H1 (cell line): ENCODE measurements at regions not wholly inside any gene's neighbourhood (a gene's known extent, or its start where the extent isn't known, plus 50 kb on each side); places are given as distances from the start of the nearest gene placed in this dataset.
"Not testable (repeated sequence)": the region's sequence is repeated elsewhere in the genome, so short reads cannot be mapped to it uniquely, and the experiment has no call there.

Experiments
- CTCF ChIA-PET: fragments of 300-600 bp; sonication (Branson Sonifier 250); formaldehyde crosslinking; loops from one replicate; lab custom pipeline; 2021; ENCODE audit not compliant: partially characterized antibody; lab: Charles Lee
- POLR2A ChIA-PET: fragments of 300-600 bp; sonication (Branson Sonifier 250); formaldehyde crosslinking; loops from one replicate; lab custom pipeline; 2021; ENCODE audit warnings: inconsistent platforms; ENCODE audit not compliant: partially characterized antibody; lab: Charles Lee
- DNase-seq, 2 experiments: peaks; one replicate each; pipeline versions ENCODE4 v3.0.0 to v3.0.0-alpha.2; 2010 to 2022; ENCODE audit warnings: low spot score in 2 of 2, low read depth in 1 of 2, mixed read lengths in 1 of 2
- FAIRE-seq: peaks from 2 replicates; lab custom pipeline; 2011; peaks lifted over from hg19 to GRCh38; lab: Jason Lieb, UNC
- H2AFZ ChIP-seq: 2 replicates; pipeline ENCODE4 v1.8.1; 2012; ENCODE audit warnings: low read length, inconsistent platforms
- H2AK5ac ChIP-seq: 2 replicates; pipeline ENCODE4 v1.6.1; 2013; ENCODE audit warnings: low read depth, low read length
- H2BK120ac ChIP-seq: replicated peaks from 2 replicates; pipeline ENCODE3; 2013; ENCODE audit warnings: low read depth, low read length, inconsistent platforms
- H2BK12ac ChIP-seq: 2 replicates; pipeline ENCODE4 v1.6.1; 2013; ENCODE audit warnings: low read depth, low read length
- H2BK15ac ChIP-seq: 2 replicates; pipeline ENCODE4 v1.6.1; 2013; ENCODE audit warnings: low read length
- H2BK20ac ChIP-seq: 2 replicates; pipeline ENCODE4 v1.6.1; 2013; ENCODE audit warnings: low read length
- H2BK5ac ChIP-seq: 2 replicates; pipeline ENCODE4 v1.6.1; 2013; ENCODE audit warnings: low read depth, low read length
- H3K14ac ChIP-seq: 2 replicates; pipeline ENCODE4 v1.6.1; 2013; ENCODE audit warnings: inconsistent platforms; ENCODE audit not compliant: insufficient read length
- H3K18ac ChIP-seq: 2 replicates; pipeline ENCODE4 v1.6.1; 2013; ENCODE audit warnings: low read length; ENCODE audit errors: extremely low read depth
- H3K23ac ChIP-seq: 2 replicates; pipeline ENCODE4 v1.6.1; 2013; ENCODE audit warnings: inconsistent platforms; ENCODE audit not compliant: insufficient read length
- H3K23me2 ChIP-seq: 2 replicates; pipeline ENCODE4 v1.6.1; 2013; ENCODE audit warnings: low read depth, low read length
- H3K27ac ChIP-seq: 2 replicates; pipeline ENCODE4 v1.6.1; 2011; ENCODE audit warnings: low read depth, low read length, inconsistent platforms
- H3K27me3 ChIP-seq, 4 experiments: replicated peaks in 1 of 4; 1 replicate in 1 of 4; 2 replicates in 3 of 4; pipeline versions ENCODE4 v1.6.1 to v1.8.1; 2011 to 2013; ENCODE audit warnings: low read length in 3 of 4, mild to moderate bottlenecking in 3 of 4, inconsistent platforms in 2 of 4, mixed read lengths in 2 of 4, moderate library complexity in 1 of 4; ENCODE audit not compliant: control insufficient read depth in 3 of 4, insufficient read depth in 3 of 4; ENCODE audit errors: extremely low read depth in 1 of 4
- H3K36me3 ChIP-seq, 4 experiments: 2 replicates each; pipeline versions ENCODE4 v1.6.1 to v1.8.1; 2011 to 2013; ENCODE audit warnings: mild to moderate bottlenecking in 4 of 4, low read length in 3 of 4, moderate library complexity in 2 of 4, control low read depth in 1 of 4, inconsistent platforms in 1 of 4; ENCODE audit not compliant: insufficient read depth in 4 of 4, control insufficient read depth in 2 of 4
- H3K4ac ChIP-seq: replicated peaks from 2 replicates; pipeline ENCODE3; 2013; ENCODE audit warnings: low read length, low read depth, mixed read lengths, inconsistent platforms; ENCODE audit not compliant: insufficient read length
- H3K4me1 ChIP-seq, 4 experiments: replicated peaks in 1 of 4; 1 replicate in 1 of 4; 2 replicates in 3 of 4; pipeline versions ENCODE4 v1.6.1 to v1.8.1; 2011 to 2013; ENCODE audit warnings: low read length in 3 of 4, inconsistent platforms in 2 of 4, mixed read lengths in 1 of 4; ENCODE audit not compliant: insufficient read depth in 4 of 4, control insufficient read depth in 3 of 4
- H3K4me2 ChIP-seq, 2 experiments: 2 replicates each; pipeline versions ENCODE4 v1.6.1 to v1.8.1; 2011 to 2013; ENCODE audit warnings: low read depth in 2 of 2, low read length in 2 of 2, control low read depth in 1 of 2, inconsistent platforms in 1 of 2, mild to moderate bottlenecking in 1 of 2; ENCODE audit not compliant: insufficient read depth in 1 of 2
- H3K4me3 ChIP-seq, 4 experiments: fragments of 200-600, 300-600 bp in 1 of 4; sonication (generic), shearing (Covaris generic), sonication (Bioruptor Twin) in 1 of 4; 2 replicates each; pipeline versions ENCODE4 v1.5.1 to v1.8.1; 2011 to 2016; ENCODE audit warnings: low read length in 4 of 4, low read depth in 3 of 4, control low read depth in 2 of 4, inconsistent platforms in 2 of 4, mild to moderate bottlenecking in 2 of 4, mixed read lengths in 1 of 4, moderate library complexity in 1 of 4; ENCODE audit not compliant: insufficient read depth in 2 of 4; ENCODE audit errors: extremely low read depth in 1 of 4
- H3K56ac ChIP-seq: replicated peaks from 2 replicates; pipeline ENCODE3; 2013; ENCODE audit warnings: low read depth, mild to moderate bottlenecking, mixed read lengths, low read length, inconsistent platforms; ENCODE audit not compliant: insufficient read length
- H3K79me1 ChIP-seq: 2 replicates; pipeline ENCODE4 v1.6.1; 2013; ENCODE audit warnings: low read depth, low read length, control low read depth
- H3K79me2 ChIP-seq, 2 experiments: 2 replicates each; pipeline versions ENCODE4 v1.6.1 to v1.8.1; 2012 to 2013; ENCODE audit warnings: low read length in 2 of 2, mild to moderate bottlenecking in 2 of 2, inconsistent platforms in 1 of 2; ENCODE audit not compliant: insufficient read depth in 2 of 2, control insufficient read depth in 1 of 2
- H3K9ac ChIP-seq, 4 experiments: replicated peaks in 1 of 4; 1 replicate in 1 of 4; 2 replicates in 3 of 4; pipeline versions ENCODE4 v1.6.1 to v1.8.1; 2011 to 2013; ENCODE audit warnings: low read depth in 3 of 4, low read length in 3 of 4, control low read depth in 2 of 4, mild to moderate bottlenecking in 2 of 4, moderate library complexity in 2 of 4, inconsistent platforms in 1 of 4; ENCODE audit errors: extremely low read depth in 1 of 4
- H3K9me3 ChIP-seq, 2 experiments: 2 replicates each; pipeline versions ENCODE4 v1.6.1 to v1.8.1; 2012 to 2013; ENCODE audit warnings: mild to moderate bottlenecking in 2 of 2, moderate library complexity in 2 of 2, control low read depth in 1 of 2, inconsistent platforms in 1 of 2, low read depth in 1 of 2, low read length in 1 of 2, mixed read lengths in 1 of 2; ENCODE audit not compliant: insufficient read depth in 2 of 2
- H4K20me1 ChIP-seq, 2 experiments: replicated peaks in 1 of 2; 2 replicates each; pipeline versions ENCODE3 to v1.8.1; 2011 to 2013; ENCODE audit warnings: inconsistent platforms in 2 of 2, low read length in 2 of 2, mild to moderate bottlenecking in 1 of 2; ENCODE audit not compliant: insufficient read depth in 2 of 2, control insufficient read depth in 1 of 2
- H4K5ac ChIP-seq: 2 replicates; pipeline ENCODE4 v1.6.1; 2013; ENCODE audit warnings: low read length, low read depth, mixed read lengths, inconsistent platforms; ENCODE audit not compliant: insufficient read length
- H4K8ac ChIP-seq: 2 replicates; pipeline ENCODE4 v1.8.0; 2013; ENCODE audit warnings: mild to moderate bottlenecking, moderate library complexity, low read length, inconsistent platforms; ENCODE audit not compliant: insufficient read depth; ENCODE audit errors: extremely low read depth
- H4K91ac ChIP-seq: replicated peaks from 2 replicates; pipeline ENCODE3; 2013; ENCODE audit warnings: low read length, mixed read lengths, inconsistent platforms; ENCODE audit not compliant: insufficient read length
- RAD21 ChIP-seq, 2 experiments: IDR thresholded peaks in 1 of 2; conservative IDR thresholded peaks in 1 of 2; 2 replicates each; pipeline ENCODE4 v1.6.1; 2011; ENCODE audit warnings: low read depth in 2 of 2, low read length in 2 of 2, improper control_type of control experiment in 1 of 2, inconsistent platforms in 1 of 2, mild to moderate bottlenecking in 1 of 2, moderate library complexity in 1 of 2
- WGBS, 2 experiments: shearing (Covaris generic) in 1 of 2; methylation state at CpG; one replicate each; pipeline versions ENCODE4 v1.1.6 to v1.1.7; 2013 to 2015; ENCODE audit warnings: low lambda C conversion rate in 2 of 2, mixed read lengths in 2 of 2, inconsistent platforms in 1 of 2, low coverage in 1 of 2, missing lambda C conversion rate in 1 of 2; ENCODE audit not compliant: insufficient replicate concordance in 2 of 2, insufficient coverage in 1 of 2, insufficient read length in 1 of 2; ENCODE audit errors: extremely low coverage in 1 of 2, missing lambda C conversion rate in 1 of 2; 5-methylcytosine and 5-hydroxymethylcytosine counted together
- TF ChIP-seq, protein P1 (sequence below), 3 experiments: IDR thresholded peaks; 1 replicate in 2 of 3; 2 replicates in 1 of 3; pipeline versions ENCODE4 v1.5.1 to v1.6.1; 2011; ENCODE audit warnings: low read length in 3 of 3, mild to moderate bottlenecking in 3 of 3, inconsistent platforms in 2 of 3, low read depth in 1 of 3, moderate library complexity in 1 of 3; ENCODE audit not compliant: insufficient read depth in 1 of 3; ENCODE audit errors: control extremely low read depth in 1 of 3

DNA sequence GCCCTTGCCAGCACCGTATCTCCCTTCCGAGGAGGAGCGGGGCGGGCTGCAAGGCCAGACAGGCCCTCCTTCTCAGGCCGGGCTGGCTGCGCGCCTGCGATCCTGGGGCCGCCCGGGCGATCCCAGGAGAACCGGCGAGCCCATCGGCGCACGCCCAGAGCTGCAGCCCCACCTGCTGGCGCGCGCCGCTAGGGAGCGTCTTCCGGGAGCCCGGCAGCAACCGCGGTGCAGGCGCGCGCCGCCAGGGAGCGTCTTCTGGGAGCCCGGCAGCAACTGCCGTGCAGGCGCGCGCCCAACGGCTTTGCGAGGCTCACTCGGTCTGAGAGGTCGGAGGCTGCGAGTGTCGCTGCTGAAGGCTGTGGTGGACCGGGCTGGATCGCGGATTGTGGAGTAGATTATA, 915.9 kb downstream of the FOXD4L5 start:
- H3K14ac ChIP-seq, H2AFZ ChIP-seq, H2AK5ac ChIP-seq, H3K18ac ChIP-seq, CTCF ChIA-PET, H3K4ac ChIP-seq, H3K4me1 ChIP-seq, H3K36me3 ChIP-seq, H4K8ac ChIP-seq, FAIRE-seq, H3K4me2 ChIP-seq, H3K23ac ChIP-seq, H3K27ac ChIP-seq, H3K79me2 ChIP-seq, H2BK20ac ChIP-seq, H4K20me1 ChIP-seq, H4K5ac ChIP-seq, H3K9ac ChIP-seq, H3K56ac ChIP-seq, H3K79me1 ChIP-seq, H3K27me3 ChIP-seq, H2BK120ac ChIP-seq, H2BK12ac ChIP-seq, H4K91ac ChIP-seq, H3K4me3 ChIP-seq, H2BK15ac ChIP-seq, H2BK5ac ChIP-seq, POLR2A ChIA-PET, H3K9me3 ChIP-seq, H3K23me2 ChIP-seq: not testable (repeated sequence)
- DNase-seq: peak in 1 of 2 experiments; percentile 95
- 1% methylated on average over 20 of the region's 44 CpGs; no CpG with 5 or more reads in 1 of the 2 experiments for whole genome bisulfite sequencing, 2 experiments
- TF ChIP-seq, protein P1, sequence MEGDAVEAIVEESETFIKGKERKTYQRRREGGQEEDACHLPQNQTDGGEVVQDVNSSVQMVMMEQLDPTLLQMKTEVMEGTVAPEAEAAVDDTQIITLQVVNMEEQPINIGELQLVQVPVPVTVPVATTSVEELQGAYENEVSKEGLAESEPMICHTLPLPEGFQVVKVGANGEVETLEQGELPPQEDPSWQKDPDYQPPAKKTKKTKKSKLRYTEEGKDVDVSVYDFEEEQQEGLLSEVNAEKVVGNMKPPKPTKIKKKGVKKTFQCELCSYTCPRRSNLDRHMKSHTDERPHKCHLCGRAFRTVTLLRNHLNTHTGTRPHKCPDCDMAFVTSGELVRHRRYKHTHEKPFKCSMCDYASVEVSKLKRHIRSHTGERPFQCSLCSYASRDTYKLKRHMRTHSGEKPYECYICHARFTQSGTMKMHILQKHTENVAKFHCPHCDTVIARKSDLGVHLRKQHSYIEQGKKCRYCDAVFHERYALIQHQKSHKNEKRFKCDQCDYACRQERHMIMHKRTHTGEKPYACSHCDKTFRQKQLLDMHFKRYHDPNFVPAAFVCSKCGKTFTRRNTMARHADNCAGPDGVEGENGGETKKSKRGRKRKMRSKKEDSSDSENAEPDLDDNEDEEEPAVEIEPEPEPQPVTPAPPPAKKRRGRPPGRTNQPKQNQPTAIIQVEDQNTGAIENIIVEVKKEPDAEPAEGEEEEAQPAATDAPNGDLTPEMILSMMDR (IDR thresholded peaks at IDR 0.05; ENCODE audit: control extremely low read depth in 1 of 3, insufficient read depth in 1 of 3, low read depth in 1 of 3, low read length in 3 of 3): peak; percentile 12 to 44 (median 33)
- peak; percentile 31 to 36 for TF ChIP-seq RAD21 (IDR thresholded peaks at IDR 0.05 in 1 of 2, conservative IDR thresholded peaks at IDR 0.05 in 1 of 2; ENCODE audit: low read depth in 2 of 2, low read length in 2 of 2)
